GM20000 (cell line): ENCODE measurements at regions not wholly inside any gene's neighbourhood (a gene's known extent, or its start where the extent isn't known, plus 50 kb on each side); places are given as distances from the start of the nearest gene placed in this dataset.

Experiments
- DNase-seq: peaks from one replicate; pipeline ENCODE4 v3.0.0; 2012; ENCODE audit warnings: low spot score
- TF ChIP-seq, protein P1 (sequence below): IDR thresholded peaks from 2 replicates; pipeline ENCODE4 v1.5.1; 2012; ENCODE audit warnings: mild to moderate bottlenecking, control low read depth; ENCODE audit errors: extremely low read depth, missing control alignments

DNA sequence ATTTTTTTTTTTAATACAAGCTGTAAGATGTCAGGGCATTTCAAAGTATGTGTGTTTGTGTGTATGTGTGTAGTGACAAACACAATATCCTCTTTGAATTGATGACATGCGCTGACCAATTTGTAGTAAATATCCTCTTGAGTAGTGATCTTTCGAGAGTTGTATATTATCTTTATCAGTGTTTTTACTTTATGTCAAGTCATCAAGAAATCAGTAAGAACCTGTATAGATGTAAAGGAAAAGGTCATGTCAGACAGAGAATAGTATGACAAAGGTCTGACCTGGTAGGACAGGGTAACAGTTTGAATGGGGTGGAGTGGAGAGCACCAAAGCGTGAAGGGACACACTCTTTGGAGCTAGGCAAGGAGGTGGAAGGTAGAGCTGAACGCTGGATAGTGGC lies 1931.4 kb upstream of the CELF4 start:
- no peak for DNase-seq
- TF ChIP-seq, protein P1, sequence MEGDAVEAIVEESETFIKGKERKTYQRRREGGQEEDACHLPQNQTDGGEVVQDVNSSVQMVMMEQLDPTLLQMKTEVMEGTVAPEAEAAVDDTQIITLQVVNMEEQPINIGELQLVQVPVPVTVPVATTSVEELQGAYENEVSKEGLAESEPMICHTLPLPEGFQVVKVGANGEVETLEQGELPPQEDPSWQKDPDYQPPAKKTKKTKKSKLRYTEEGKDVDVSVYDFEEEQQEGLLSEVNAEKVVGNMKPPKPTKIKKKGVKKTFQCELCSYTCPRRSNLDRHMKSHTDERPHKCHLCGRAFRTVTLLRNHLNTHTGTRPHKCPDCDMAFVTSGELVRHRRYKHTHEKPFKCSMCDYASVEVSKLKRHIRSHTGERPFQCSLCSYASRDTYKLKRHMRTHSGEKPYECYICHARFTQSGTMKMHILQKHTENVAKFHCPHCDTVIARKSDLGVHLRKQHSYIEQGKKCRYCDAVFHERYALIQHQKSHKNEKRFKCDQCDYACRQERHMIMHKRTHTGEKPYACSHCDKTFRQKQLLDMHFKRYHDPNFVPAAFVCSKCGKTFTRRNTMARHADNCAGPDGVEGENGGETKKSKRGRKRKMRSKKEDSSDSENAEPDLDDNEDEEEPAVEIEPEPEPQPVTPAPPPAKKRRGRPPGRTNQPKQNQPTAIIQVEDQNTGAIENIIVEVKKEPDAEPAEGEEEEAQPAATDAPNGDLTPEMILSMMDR, result no peak

DNA sequence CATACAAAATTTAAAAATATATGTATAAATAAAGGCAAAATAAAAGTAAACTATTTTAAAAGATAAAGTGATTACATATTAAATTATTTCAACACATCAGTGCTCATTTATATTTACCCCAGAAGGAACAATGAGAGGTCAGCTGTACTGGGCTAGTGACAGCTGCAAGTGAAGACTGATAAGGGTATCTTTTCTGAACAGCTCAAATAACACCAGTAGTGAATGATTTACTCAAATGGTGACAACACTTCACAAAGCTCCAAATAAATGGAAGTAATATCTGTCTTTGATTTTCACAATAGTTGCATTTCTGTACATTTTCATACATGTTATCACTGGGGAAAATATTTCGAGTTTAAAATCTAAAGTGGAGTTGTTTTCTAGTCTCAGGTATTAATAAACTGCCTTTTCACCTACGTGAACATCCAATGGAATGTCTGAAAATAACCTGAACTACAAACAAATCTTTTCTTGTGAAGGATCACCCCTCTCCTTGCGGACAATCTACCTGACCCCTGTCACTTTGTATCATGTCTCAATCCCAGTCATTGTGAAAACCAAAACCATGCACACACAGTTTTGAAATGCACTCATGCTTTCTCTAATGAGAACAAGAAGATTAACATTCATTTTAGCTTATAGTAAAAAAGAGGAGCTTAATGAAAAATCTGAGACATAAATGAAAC lies 1928.8 kb upstream of the CELF4 start:
- no peak for DNase-seq
- TF ChIP-seq, protein P1, result no peak

GRCh38 chr18:39491408-39491807 lies 1925.8 kb upstream of the CELF4 start:
- no peak for DNase-seq
- TF ChIP-seq, protein P1, result no peak

DNA sequence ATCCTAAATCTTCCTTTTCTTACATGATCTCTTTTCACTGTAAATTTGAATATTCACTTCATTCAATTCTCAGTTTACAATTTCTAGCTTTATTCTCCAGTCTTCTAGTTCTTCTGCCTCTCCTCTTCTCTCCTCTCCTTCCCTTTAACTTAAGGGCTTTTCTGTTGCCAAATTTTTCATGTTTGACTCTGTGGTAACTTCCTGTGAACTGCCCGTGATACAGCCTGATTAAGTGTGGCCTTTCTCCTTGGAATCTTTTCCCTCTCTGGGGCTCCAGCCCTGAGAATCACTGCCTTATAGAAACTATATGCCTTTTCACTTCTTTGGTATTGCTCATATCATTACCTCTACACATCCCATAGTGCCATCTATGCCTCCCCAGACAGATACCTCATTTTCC lies 1923.8 kb upstream of the CELF4 start:
- DNase-seq, result no peak
- TF ChIP-seq, protein P1, result no peak

DNA sequence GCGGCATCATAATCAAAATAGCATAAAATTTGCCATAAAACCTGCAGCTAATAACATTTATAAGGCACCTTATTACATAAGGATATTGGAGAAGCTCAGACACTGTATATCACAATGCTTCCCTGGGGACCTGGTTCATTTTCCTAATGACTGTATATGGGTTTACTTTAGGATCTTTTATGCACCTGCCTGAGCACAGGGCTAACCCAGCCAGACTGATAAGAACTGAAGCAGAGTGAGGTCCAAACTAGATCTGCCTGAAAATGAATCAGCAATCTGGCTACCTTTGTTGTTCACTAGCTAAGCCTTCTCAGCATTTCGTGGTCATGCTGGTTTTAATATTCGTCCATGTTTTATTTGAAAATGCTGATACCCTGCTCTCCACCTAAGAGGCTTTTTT lies 1922.3 kb upstream of the CELF4 start:
- TF ChIP-seq, protein P1, result no peak

DNA sequence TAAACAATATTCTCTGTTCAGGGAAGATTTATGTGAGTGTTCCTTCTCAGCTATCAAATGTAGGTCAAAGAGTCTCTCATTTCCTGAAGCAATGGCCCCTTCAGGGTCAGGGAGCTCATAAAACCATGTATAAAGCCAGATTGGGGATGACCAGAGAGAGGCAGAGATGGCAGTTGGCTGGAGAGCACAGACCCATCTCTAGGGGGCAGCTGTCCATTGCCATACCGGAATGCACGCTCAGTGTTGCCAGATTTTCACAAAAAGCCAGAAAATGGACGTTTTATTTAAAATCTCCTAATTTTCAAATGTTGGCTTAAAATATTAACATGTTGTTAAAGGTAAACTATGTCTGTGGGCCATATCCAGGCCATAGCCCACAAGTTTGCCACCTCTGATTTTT lies 1920.7 kb upstream of the CELF4 start:
- TF ChIP-seq, protein P1, result no peak
- DNase-seq, result no peak

More for the DNA sequence above, 1922.3 kb upstream of the CELF4 start:
- DNase-seq, result no peak

- TF ChIP-seq, protein P1, result no peak
Observed at GRCh38 chr18:39485696-39486095, 1920.1 kb upstream of the CELF4 start.

More at GRCh38 chr18:39485696-39486095, 1920.1 kb upstream of the CELF4 start:
- DNase-seq, result no peak
